Endothelial cell of umbilical vein (primary cell): ENCODE measurements at regions not wholly inside any gene's neighbourhood (a gene's known extent, or its start where the extent isn't known, plus 50 kb on each side); places are given as distances from the start of the nearest gene placed in this dataset.

Experiments used
- BruUV-seq: library from RNA; stranded (reverse); fragments of 400-500 nt; replicated peaks from 2 replicates; lab custom pipeline; 2021; lab: Mats Ljungman, UMichigan
- CTCF ChIA-PET: fragments of 300-600, 350-600 bp; sonication (Branson Sonifier 250); formaldehyde crosslinking; loops from one replicate; lab custom pipeline; 2021; ENCODE audit warnings: antibody characterized with exemption, inconsistent platforms; lab: Charles Lee
- POLR2A ChIA-PET: fragments of 300-600, 350-600 bp; sonication (Branson Sonifier 250); formaldehyde crosslinking; loops from one replicate; lab custom pipeline; 2021; ENCODE audit warnings: antibody characterized with exemption, inconsistent platforms; lab: Charles Lee
- DNase-seq: peaks from one replicate; pipeline ENCODE4 v3.0.0-alpha.2; 2011; ENCODE audit warnings: low read depth, low spot score
- FAIRE-seq: peaks from 2 replicates; lab custom pipeline; 2011; peaks lifted over from hg19 to GRCh38; lab: Jason Lieb, UNC
- H2AFZ ChIP-seq: 2 replicates; pipeline ENCODE4 v1.6.0; 2012; ENCODE audit warnings: low read depth, low read length, control low read depth, inconsistent platforms
- H3K27ac ChIP-seq: 2 replicates; pipeline ENCODE4 v1.5.1; 2011; ENCODE audit warnings: low read depth, mild to moderate bottlenecking, control low read depth, low read length, moderate library complexity; ENCODE audit not compliant: insufficient read depth
- H3K27me3 ChIP-seq, 2 experiments: 2 replicates each; pipeline versions ENCODE4 v1.6.0 to v1.6.1; 2011; ENCODE audit warnings: low read length in 2 of 2, mixed read lengths in 1 of 2; ENCODE audit not compliant: control insufficient read depth in 2 of 2, insufficient read depth in 2 of 2
- H3K36me3 ChIP-seq, 2 experiments: 2 replicates in 1 of 2; 3 replicates in 1 of 2; pipeline ENCODE4 v1.5.1; 2011; ENCODE audit warnings: low read length in 2 of 2, mild to moderate bottlenecking in 1 of 2, moderate library complexity in 1 of 2; ENCODE audit not compliant: control insufficient read depth in 2 of 2, insufficient read depth in 2 of 2; ENCODE audit errors: extremely low read depth in 1 of 2
- H3K4me1 ChIP-seq: 3 replicates; pipeline ENCODE4 v1.5.1; 2011; ENCODE audit warnings: mild to moderate bottlenecking, low read length; ENCODE audit not compliant: control insufficient read depth, insufficient read depth; ENCODE audit errors: extremely low read depth
- H3K4me2 ChIP-seq: 2 replicates; pipeline ENCODE4 v1.6.1; 2011; ENCODE audit warnings: low read length, control low read depth, mixed read lengths; ENCODE audit not compliant: insufficient read depth
- H3K4me3 ChIP-seq, 3 experiments: fragments of 200-600 bp in 1 of 3; sonication (generic), shearing (Covaris generic) in 1 of 3; replicated peaks in 1 of 3; 2 replicates each; pipeline ENCODE4 v1.5.1; 2011 to 2016; ENCODE audit warnings: control low read depth in 3 of 3, low read length in 3 of 3, mild to moderate bottlenecking in 2 of 3, inconsistent platforms in 1 of 3, low read depth in 1 of 3, moderate library complexity in 1 of 3; ENCODE audit not compliant: insufficient read depth in 1 of 3
- H3K79me2 ChIP-seq: 2 replicates; pipeline ENCODE4 v1.6.0; 2012; ENCODE audit warnings: low read length, inconsistent platforms; ENCODE audit not compliant: control insufficient read depth, insufficient read depth
- H3K9ac ChIP-seq: replicated peaks from 2 replicates; pipeline ENCODE3; 2011; ENCODE audit warnings: low read length, control low read depth; ENCODE audit not compliant: insufficient read depth; ENCODE audit errors: extremely low read depth
- H3K9me1 ChIP-seq: replicated peaks from 3 replicates; pipeline ENCODE4 v1.6.0; 2011; ENCODE audit warnings: mild to moderate bottlenecking, low read length; ENCODE audit not compliant: control insufficient read depth, insufficient read depth; ENCODE audit errors: extremely low read depth
- H3K9me3 ChIP-seq: replicated peaks from 2 replicates; pipeline ENCODE4 v1.5.1; 2012; ENCODE audit warnings: low read length, inconsistent platforms; ENCODE audit not compliant: control insufficient read depth, insufficient read depth
- H4K20me1 ChIP-seq: replicated peaks from 2 replicates; pipeline ENCODE3; 2011; ENCODE audit warnings: mild to moderate bottlenecking, low read length; ENCODE audit not compliant: control insufficient read depth, insufficient read depth; ENCODE audit errors: extremely low read depth
- EZH2 ChIP-seq: IDR thresholded peaks from 2 replicates; pipeline ENCODE4 v1.6.1; 2012; ENCODE audit warnings: borderline replicate concordance, low read depth, mild to moderate bottlenecking, moderate library complexity, low read length, inconsistent platforms; ENCODE audit not compliant: severe bottlenecking
- FOS ChIP-seq: IDR thresholded peaks from 2 replicates; pipeline ENCODE4 v1.6.1; 2011; ENCODE audit warnings: mild to moderate bottlenecking, low read length, moderate library complexity, borderline replicate concordance; ENCODE audit not compliant: insufficient read depth
- GATA2 ChIP-seq: IDR thresholded peaks from 2 replicates; pipeline ENCODE4 v1.7.0; 2011; ENCODE audit warnings: low read depth, mild to moderate bottlenecking, moderate library complexity, mixed read lengths, low read length; ENCODE audit not compliant: insufficient read length, insufficient read depth
- JUN ChIP-seq: IDR thresholded peaks from 2 replicates; pipeline ENCODE4 v1.6.1; 2011; ENCODE audit warnings: borderline replicate concordance, low read depth; ENCODE audit not compliant: insufficient read length, insufficient read depth
- MAX ChIP-seq: IDR thresholded peaks from 2 replicates; pipeline ENCODE4 v1.6.1; 2011; ENCODE audit not compliant: insufficient read depth, insufficient read length
- MYC ChIP-seq: IDR thresholded peaks from one replicate; pipeline ENCODE4 v1.6.1; 2011; ENCODE audit warnings: mild to moderate bottlenecking, low read depth, low read length
- POLR2A ChIP-seq: IDR thresholded peaks from 2 replicates; pipeline ENCODE4 v1.6.1; 2012; ENCODE audit warnings: low read depth, mild to moderate bottlenecking, control low read depth, low read length
- POLR2AphosphoS5 ChIP-seq: IDR thresholded peaks from 2 replicates; pipeline ENCODE4 v1.6.1; 2012; ENCODE audit warnings: low read depth, mild to moderate bottlenecking, control low read depth, low read length, moderate library complexity; ENCODE audit not compliant: insufficient read depth
- dilution Hi-C: fragments of 300-500 bp; cut with MboI; formaldehyde crosslinking; loops from one replicate; pipeline ENCODE4 v1.15.0; 2019; ENCODE audit warnings: low sequenced_read_pairs; ENCODE audit not compliant: extremely low pct_ligation_motif_present
- intact Hi-C: fragments of 100-400 bp; cut with micrococcal nuclease; formaldehyde crosslinking; loops from one replicate; pipeline ENCODE4 v1.10.0; 2022
- TF ChIP-seq, protein P1 (sequence below), 2 donors: IDR thresholded peaks; 1 replicate in 1 of 2; 2 replicates in 1 of 2; pipeline ENCODE4 v1.5.1; 2011; ENCODE audit warnings: low read length in 2 of 2, mild to moderate bottlenecking in 2 of 2, moderate library complexity in 2 of 2, control low read depth in 1 of 2, inconsistent platforms in 1 of 2, low read depth in 1 of 2; ENCODE audit not compliant: insufficient read depth in 1 of 2; ENCODE audit errors: extremely low read depth in 1 of 2

DNA sequence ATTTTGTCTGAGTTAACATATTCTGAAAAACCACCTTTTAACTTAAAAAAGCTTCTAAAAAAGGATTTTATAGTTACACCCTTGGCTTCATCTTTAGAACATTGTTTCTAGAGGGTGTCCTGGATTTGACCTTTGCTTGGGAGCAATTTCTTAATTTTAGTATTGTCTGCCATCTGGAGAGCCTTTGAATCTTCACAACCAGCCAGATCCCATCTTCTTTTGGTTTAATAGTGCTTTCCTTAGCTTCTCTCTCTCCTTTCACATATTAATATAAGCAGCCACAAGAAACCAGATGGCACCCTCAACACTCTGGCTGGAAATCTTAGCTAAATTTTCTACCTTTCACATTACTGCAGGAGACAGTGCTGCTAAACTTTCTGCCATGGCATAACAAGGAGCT lies 76.5 kb upstream of the TSPAN2 start:
- Histone ChIP-seq H3K9ac (no peak overlapping the region), H3K9me1 (no peaks in the 10 kb centered on the region), H3K79me2 (no peaks in the 10 kb centered on the region), H3K27ac (peak overlapping the region; percentile 89), H4K20me1 (no peaks in the 10 kb centered on the region), H2AFZ (no peak overlapping the region), H3K4me2 (no peak overlapping the region), H3K27me3 (no peaks in the 10 kb centered on the region), H3K4me3 (no peak overlapping the region), H3K36me3 (no peaks in the 10 kb centered on the region), H3K4me1 (peaks cover 44% of the 10 kb centered on the region), H3K9me3 (no peaks in the 10 kb centered on the region)
- no TSS peak for BruUV-seq
- ChIA-PET POLR2A (no interaction called here), CTCF (interaction anchor here (1.1 to 1.4 kb wide), 2 partner anchors 14 to 24 kb away, joined by 4 read pairs; no protein-coding TSS in a partner anchor)
- no peak for FAIRE-seq
- TF ChIP-seq, protein P1, sequence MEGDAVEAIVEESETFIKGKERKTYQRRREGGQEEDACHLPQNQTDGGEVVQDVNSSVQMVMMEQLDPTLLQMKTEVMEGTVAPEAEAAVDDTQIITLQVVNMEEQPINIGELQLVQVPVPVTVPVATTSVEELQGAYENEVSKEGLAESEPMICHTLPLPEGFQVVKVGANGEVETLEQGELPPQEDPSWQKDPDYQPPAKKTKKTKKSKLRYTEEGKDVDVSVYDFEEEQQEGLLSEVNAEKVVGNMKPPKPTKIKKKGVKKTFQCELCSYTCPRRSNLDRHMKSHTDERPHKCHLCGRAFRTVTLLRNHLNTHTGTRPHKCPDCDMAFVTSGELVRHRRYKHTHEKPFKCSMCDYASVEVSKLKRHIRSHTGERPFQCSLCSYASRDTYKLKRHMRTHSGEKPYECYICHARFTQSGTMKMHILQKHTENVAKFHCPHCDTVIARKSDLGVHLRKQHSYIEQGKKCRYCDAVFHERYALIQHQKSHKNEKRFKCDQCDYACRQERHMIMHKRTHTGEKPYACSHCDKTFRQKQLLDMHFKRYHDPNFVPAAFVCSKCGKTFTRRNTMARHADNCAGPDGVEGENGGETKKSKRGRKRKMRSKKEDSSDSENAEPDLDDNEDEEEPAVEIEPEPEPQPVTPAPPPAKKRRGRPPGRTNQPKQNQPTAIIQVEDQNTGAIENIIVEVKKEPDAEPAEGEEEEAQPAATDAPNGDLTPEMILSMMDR (IDR thresholded peaks at IDR 0.05; ENCODE audit: extremely low read depth in 1 of 2, insufficient read depth in 1 of 2, low read depth in 1 of 2, low read length in 2 of 2): no peak
- no peak for TF ChIP-seq FOS
- no peak for TF ChIP-seq GATA2
- TF ChIP-seq JUN: no peak
- no peak for TF ChIP-seq MYC
- TF ChIP-seq EZH2: no peak
- no peak for TF ChIP-seq POLR2AphosphoS5
- no peak for TF ChIP-seq MAX
- no peak for TF ChIP-seq POLR2A
- intact Hi-C loops: no loop called here
- dilution Hi-C loops: no loop called here
- DNase-seq: no peak
